GM23338 (cell line): ENCODE measurements at regions not wholly inside any gene's neighbourhood (a gene's known extent, or its start where the extent isn't known, plus 50 kb on each side); places are given as distances from the start of the nearest gene placed in this dataset.

ENCODE experiments used
- ATAC-seq: fragments of 200-7000 bp; cut with Tn5 transposase; 3 replicates; pipeline ENCODE4 v1.9.1; 2020
- DNase-seq: peaks from one replicate; pipeline ENCODE4 v3.0.0-alpha.2; 2015; ENCODE audit warnings: low spot score
- H2AFZ ChIP-seq: fragments of 200-600 bp; sonication (generic); 2 replicates; pipeline ENCODE4 v1.8.0; 2016; ENCODE audit warnings: antibody characterized with exemption, mild to moderate bottlenecking, moderate library complexity
- H3F3A ChIP-seq: fragments of 200-600 bp; sonication (generic); replicated peaks from 2 replicates; pipeline ENCODE4 v1.8.0; 2017; ENCODE audit warnings: antibody characterized with exemption, mixed run types, low read depth
- H3K27ac ChIP-seq: fragments of 200-600 bp; sonication (generic); 2 replicates; pipeline ENCODE4 v1.6.1; 2016; ENCODE audit warnings: low read depth
- H3K27me3 ChIP-seq: fragments of 200-600 bp; sonication (generic); 2 replicates; pipeline ENCODE4 v1.8.0; 2016; ENCODE audit warnings: mild to moderate bottlenecking, mixed run types, moderate library complexity; ENCODE audit not compliant: insufficient read depth
- H3K36me3 ChIP-seq: fragments of 200-600 bp; sonication (generic); 2 replicates; pipeline ENCODE4 v1.8.0; 2016; ENCODE audit warnings: mild to moderate bottlenecking; ENCODE audit not compliant: insufficient read depth
- H3K4me1 ChIP-seq: fragments of 200-600 bp; sonication (generic); 2 replicates; pipeline ENCODE4 v1.8.0; 2016; ENCODE audit warnings: mild to moderate bottlenecking, moderate library complexity; ENCODE audit not compliant: insufficient read depth
- H3K4me2 ChIP-seq: fragments of 200-600 bp; sonication (generic); 2 replicates; pipeline ENCODE4 v1.7.1; 2017; ENCODE audit warnings: mixed run types
- H3K4me3 ChIP-seq: fragments of 200-600 bp; sonication (generic); 2 replicates; pipeline ENCODE4 v1.6.1; 2016; ENCODE audit warnings: mixed run types
- H3K79me2 ChIP-seq: fragments of 200-600 bp; sonication (generic); replicated peaks from 2 replicates; pipeline ENCODE4 v1.8.0; 2017; ENCODE audit warnings: mild to moderate bottlenecking; ENCODE audit not compliant: insufficient read depth
- H3K9me2 ChIP-seq: fragments of 200-600 bp; sonication (generic); 2 replicates; pipeline ENCODE4 v1.8.0; 2017; ENCODE audit not compliant: insufficient read depth
- H4K20me1 ChIP-seq: fragments of 200-600 bp; sonication (generic); replicated peaks from 2 replicates; pipeline ENCODE4 v1.8.0; 2017; ENCODE audit warnings: mild to moderate bottlenecking; ENCODE audit not compliant: insufficient read depth
- H3K27ac Mint-ChIP-seq: 2 replicates; pipeline ENCODE4 v1.8.0; 2020; ENCODE audit warnings: inconsistent platforms, mild to moderate bottlenecking, moderate library complexity, mixed read lengths
- H3K27me3 Mint-ChIP-seq: 3 replicates; pipeline ENCODE4 v1.8.0; 2022; ENCODE audit warnings: low read depth, mild to moderate bottlenecking, moderate library complexity, mixed read lengths, inconsistent platforms; ENCODE audit not compliant: insufficient read depth, poor library complexity
- H3K36me3 Mint-ChIP-seq: 3 replicates; pipeline ENCODE4 v1.8.0; 2021; ENCODE audit warnings: low read depth, mild to moderate bottlenecking, inconsistent platforms, moderate library complexity, mixed read lengths
- H3K4me1 Mint-ChIP-seq: 3 replicates; pipeline ENCODE4 v1.8.0; 2020; ENCODE audit warnings: mild to moderate bottlenecking, inconsistent platforms, mixed read lengths
- H3K4me3 Mint-ChIP-seq: 3 replicates; pipeline ENCODE4 v1.8.0; 2021; ENCODE audit warnings: moderate library complexity, mild to moderate bottlenecking, inconsistent platforms, mixed read lengths
- H3K9me3 Mint-ChIP-seq: 3 replicates; pipeline ENCODE4 v1.8.0; 2020; ENCODE audit warnings: moderate library complexity, mild to moderate bottlenecking, inconsistent platforms, mixed read lengths
- CREB1 ChIP-seq: fragments of 250-450 bp; sonication (Bioruptor Pico); IDR thresholded peaks from 2 replicates; pipeline ENCODE4 v1.5.0; 2020; ENCODE audit warnings: low read depth, mild to moderate bottlenecking, moderate library complexity
- CTCF ChIP-seq, 2 experiments: fragments of 200-600 bp in 1 of 2; sonication (generic) in 1 of 2; conservative IDR thresholded peaks; 2 replicates each; pipeline versions ENCODE4 v1.5.1 to v1.6.1; 2016 to 2017; ENCODE audit warnings: antibody characterized with exemption in 2 of 2, low read depth in 2 of 2, mild to moderate bottlenecking in 2 of 2, moderate library complexity in 1 of 2
- ETS1 ChIP-seq: IDR thresholded peaks from 2 replicates; pipeline ENCODE4 v1.6.1; 2016; ENCODE audit warnings: antibody characterized with exemption
- EZH2phosphoT487 ChIP-seq: fragments of 200-600 bp; sonication (generic); IDR thresholded peaks from one replicate; pipeline ENCODE4 v1.8.1; 2018; ENCODE audit warnings: antibody characterized with exemption; ENCODE audit not compliant: unreplicated experiment
- REST ChIP-seq: IDR thresholded peaks from one replicate; pipeline ENCODE4 v1.6.1; 2018; ENCODE audit warnings: antibody characterized with exemption; ENCODE audit not compliant: unreplicated experiment
- STAT1 ChIP-seq: IDR thresholded peaks from one replicate; pipeline ENCODE4 v1.6.1; 2016; ENCODE audit warnings: antibody characterized with exemption; ENCODE audit not compliant: unreplicated experiment
- ZNF114 ChIP-seq: fragments of 250-450 bp; sonication (Bioruptor Pico); IDR thresholded peaks from 2 replicates; pipeline ENCODE4 v1.5.0; 2020; ENCODE audit warnings: mild to moderate bottlenecking, moderate library complexity

- no peak for ATAC-seq
- H3K4me2 ChIP-seq = no peak overlapping the region
- H3K9me2 ChIP-seq = peaks cover 12% of the 10 kb centered on the region; the same call in 1 of the 2 replicates
- no peak for TF ChIP-seq EZH2phosphoT487
- Mint-ChIP-seq H3K27me3 (peaks cover 2% of the 10 kb centered on the region), H3K36me3 (peaks cover 7% of the 10 kb centered on the region; the same call in 2 of the 3 replicates), H3K9me3 (no peaks in the 10 kb centered on the region), H3K4me1 (peaks cover 20% of the 10 kb centered on the region; the same call in 2 of the 3 replicates), H3K4me3 (no peak overlapping the region), H3K27ac (no peak overlapping the region)
- H3K36me3 ChIP-seq = no peaks in the 10 kb centered on the region
- H3K4me3 ChIP-seq = no peak overlapping the region
- H3K27ac ChIP-seq = no peak overlapping the region
- no peaks in the 10 kb centered on the region for H4K20me1 ChIP-seq
- no peaks in the 10 kb centered on the region for H3F3A ChIP-seq
- H3K79me2 ChIP-seq = no peaks in the 10 kb centered on the region
- no peaks in the 10 kb centered on the region for H3K27me3 ChIP-seq
- H3K4me1 ChIP-seq = peaks cover 10% of the 10 kb centered on the region; the same call in 1 of the 2 replicates
- no peak for DNase-seq
- no peak overlapping the region; the same call in 1 of the 2 replicates for H2AFZ ChIP-seq
Observed at GRCh38 chr11:23497040-23497439, 636.8 kb upstream of the CCDC179 start.

GRCh38 chr11:23502389-23502788 is 642.1 kb upstream of the CCDC179 start:
- no peak for TF ChIP-seq ZNF114
- no peak for TF ChIP-seq CREB1
- TF ChIP-seq CTCF (conservative IDR thresholded peaks at IDR 0.05; ENCODE audit: low read depth in 2 of 2) = no peak
- no peak for TF ChIP-seq ETS1
- no peak for TF ChIP-seq REST
- TF ChIP-seq STAT1 = no peak
- no peak overlapping the region for H3K4me3 Mint-ChIP-seq

More at GRCh38 chr11:23502389-23502788, 642.1 kb upstream of the CCDC179 start:
- no peak overlapping the region for H3K4me3 ChIP-seq
- H3K79me2 ChIP-seq = no peaks in the 10 kb centered on the region
- Mint-ChIP-seq H3K9me3 (no peaks in the 10 kb centered on the region), H3K36me3 (no peaks in the 10 kb centered on the region), H3K27ac (0 out of 2 replicates have a peak overlapping the region, but pooled peaks have one; percentile 36), H3K4me1 (peaks cover 11% of the 10 kb centered on the region; the same call in 1 of the 3 replicates), H3K27me3 (no peaks in the 10 kb centered on the region)
- DNase-seq (no peak), ATAC-seq (no peak)
- no peak overlapping the region for H3K4me2 ChIP-seq
- H3K9me2 ChIP-seq = no peaks in the 10 kb centered on the region
- H3F3A ChIP-seq = no peaks in the 10 kb centered on the region
- no peaks in the 10 kb centered on the region for H3K36me3 ChIP-seq
- no peak overlapping the region for H2AFZ ChIP-seq
- H4K20me1 ChIP-seq = no peaks in the 10 kb centered on the region
- H3K27me3 ChIP-seq = no peaks in the 10 kb centered on the region
- no peaks in the 10 kb centered on the region; the same call in 1 of the 2 replicates for H3K4me1 ChIP-seq
- H3K27ac ChIP-seq = no peak overlapping the region
